IPS-18c (cell line): ENCODE measurements at regions not wholly inside any gene's neighbourhood (a gene's known extent, or its start where the extent isn't known, plus 50 kb on each side); places are given as distances from the start of the nearest gene placed in this dataset.
"Not testable (repeated sequence)": the region's sequence is repeated elsewhere in the genome, so short reads cannot be mapped to it uniquely, and the experiment has no call there.

Experiments
- H3K4me3 ChIP-seq: 2 replicates; pipeline ENCODE4 v1.7.0; 2013; ENCODE audit warnings: low read depth, mild to moderate bottlenecking, low read length, moderate library complexity; ENCODE audit not compliant: insufficient read depth
- H3K9me3 ChIP-seq: one replicate; pipeline ENCODE4 v1.6.1; 2013; ENCODE audit warnings: mild to moderate bottlenecking, low read length, moderate library complexity; ENCODE audit not compliant: control insufficient read depth, insufficient read depth

GRCh38 chr14:83975841-83976770, 1553.8 kb upstream of the FLRT2 start:
- Histone ChIP-seq H3K9me3 (no peaks in the 10 kb centered on the region), H3K4me3 (no peak overlapping the region)

- no peaks in the 10 kb centered on the region for H3K9me3 ChIP-seq
- H3K4me3 ChIP-seq = no peak overlapping the region
Observed at GRCh38 chr14:83977583-83977982, 1552.4 kb upstream of the FLRT2 start.

- H3K9me3 ChIP-seq, H3K4me3 ChIP-seq: not testable (repeated sequence)
Observed at GRCh38 chr14:83981676-83982258, 1548.2 kb upstream of the FLRT2 start.

- no peaks in the 10 kb centered on the region for H3K9me3 ChIP-seq
- no peak overlapping the region for H3K4me3 ChIP-seq
Observed at GRCh38 chr14:83988275-83988674, 1541.7 kb upstream of the FLRT2 start.

GRCh38 chr14:83991666-83992065, 1538.3 kb upstream of the FLRT2 start:
- Histone ChIP-seq H3K9me3 (no peaks in the 10 kb centered on the region), H3K4me3 (no peak overlapping the region)

GRCh38 chr14:83992857-83993256, 1537.1 kb upstream of the FLRT2 start:
- H3K4me3 ChIP-seq = no peak overlapping the region
- H3K9me3 ChIP-seq = no peaks in the 10 kb centered on the region

GRCh38 chr14:83993545-83993944, 1536.4 kb upstream of the FLRT2 start:
- Histone ChIP-seq H3K4me3 (no peak overlapping the region), H3K9me3 (no peaks in the 10 kb centered on the region)

GRCh38 chr14:83994020-83994419, 1535.9 kb upstream of the FLRT2 start:
- H3K4me3 ChIP-seq = no peak overlapping the region
- H3K9me3 ChIP-seq = no peaks in the 10 kb centered on the region

GRCh38 chr14:84001023-84001422, 1528.9 kb upstream of the FLRT2 start:
- Histone ChIP-seq H3K4me3 (no peak overlapping the region), H3K9me3 (peaks cover 2% of the 10 kb centered on the region)

- H3K4me3 ChIP-seq = no peak overlapping the region
- peaks cover 2% of the 10 kb centered on the region for H3K9me3 ChIP-seq
Observed at GRCh38 chr14:84003346-84003745, 1526.6 kb upstream of the FLRT2 start.

GRCh38 chr14:84006643-84007155, 1523.2 kb upstream of the FLRT2 start:
- H3K9me3 ChIP-seq = no peaks in the 10 kb centered on the region
- no peak overlapping the region for H3K4me3 ChIP-seq

GRCh38 chr14:84013424-84013823, 1516.5 kb upstream of the FLRT2 start:
- Histone ChIP-seq H3K4me3 (no peak overlapping the region), H3K9me3 (no peaks in the 10 kb centered on the region)

GRCh38 chr14:84017495-84017894, 1512.4 kb upstream of the FLRT2 start:
- Histone ChIP-seq H3K4me3 (no peak overlapping the region), H3K9me3 (no peaks in the 10 kb centered on the region)

- Histone ChIP-seq H3K9me3 (no peaks in the 10 kb centered on the region), H3K4me3 (no peak overlapping the region)
Observed at GRCh38 chr14:84021433-84021832, 1508.5 kb upstream of the FLRT2 start.

- no peaks in the 10 kb centered on the region for H3K9me3 ChIP-seq
- no peak overlapping the region for H3K4me3 ChIP-seq
Observed at GRCh38 chr14:84024231-84024820, 1505.6 kb upstream of the FLRT2 start.

- H3K9me3 ChIP-seq = no peaks in the 10 kb centered on the region
- H3K4me3 ChIP-seq = no peak overlapping the region
Observed at GRCh38 chr14:84025106-84026012, 1504.6 kb upstream of the FLRT2 start.

- Histone ChIP-seq H3K4me3 (no peak overlapping the region), H3K9me3 (no peaks in the 10 kb centered on the region)
Observed at GRCh38 chr14:84027351-84027750, 1502.6 kb upstream of the FLRT2 start.
